Inflammatory macrophage (primary cell): ENCODE measurements at regions not wholly inside any gene's neighbourhood (a gene's known extent, or its start where the extent isn't known, plus 50 kb on each side); places are given as distances from the start of the nearest gene placed in this dataset.

Experiments
- DNase-seq, 2 donors: peaks; one replicate each; pipeline ENCODE4 v3.0.0-alpha.2; 2020 to 2022

GRCh38 chr10:118246332-118247295 is 95.5 kb downstream of the FAM204A start:
- no peak for DNase-seq

- DNase-seq = no peak
Observed at GRCh38 chr10:118243907-118244306, 98.2 kb downstream of the FAM204A start.

- peak; percentile 64 to 76 for DNase-seq
Observed at GRCh38 chr10:118241229-118242137, 100.6 kb downstream of the FAM204A start.

- no peak for DNase-seq
Observed at GRCh38 chr10:118239236-118239630, 102.9 kb downstream of the FAM204A start.

- DNase-seq = no peak
Observed at GRCh38 chr10:118238573-118239235, 103.4 kb downstream of the FAM204A start.

GRCh38 chr10:118237930-118238329 is 104.2 kb downstream of the FAM204A start:
- no peak for DNase-seq

GRCh38 chr10:118234683-118235082 is 107.4 kb downstream of the FAM204A start:
- no peak for DNase-seq

GRCh38 chr10:118220346-118220850 is 121.7 kb downstream of the FAM204A start:
- no peak for DNase-seq

- no peak for DNase-seq
Observed at GRCh38 chr10:118218562-118218961, 123.6 kb downstream of the FAM204A start.

GRCh38 chr10:118216571-118217170 is 125.5 kb downstream of the FAM204A start:
- no peak for DNase-seq

- DNase-seq = no peak
Observed at GRCh38 chr10:118216020-118216419, 126.1 kb downstream of the FAM204A start.

- no peak for DNase-seq
Observed at GRCh38 chr10:118214776-118215175, 127.3 kb downstream of the FAM204A start.

- DNase-seq = no peak
Observed at GRCh38 chr10:118213436-118213835, 128.7 kb downstream of the FAM204A start.

- DNase-seq = no peak
Observed at GRCh38 chr10:118210276-118210675, 131.8 kb downstream of the FAM204A start.

GRCh38 chr10:118209215-118209614 is 132.9 kb downstream of the FAM204A start:
- DNase-seq = no peak

GRCh38 chr10:118207470-118208007 is 134.6 kb downstream of the FAM204A start:
- no peak for DNase-seq

GRCh38 chr10:118204292-118204943 is 137.7 kb downstream of the FAM204A start:
- no peak for DNase-seq

- peak; percentile 6 to 32 for DNase-seq
Observed at GRCh38 chr10:118203461-118203860, 138.7 kb downstream of the FAM204A start.

GRCh38 chr10:118195729-118196128 is 146.4 kb downstream of the FAM204A start:
- DNase-seq = no peak

- no peak for DNase-seq
Observed at GRCh38 chr10:118193642-118194041, 146.9 kb upstream of the RAB11FIP2 start.

- DNase-seq = no peak
Observed at GRCh38 chr10:118181021-118181420, 134.3 kb upstream of the RAB11FIP2 start.
